ENCODE measurements at regions not wholly inside any gene's neighbourhood (a gene's known extent, or its start where the extent isn't known, plus 50 kb on each side); places are given as distances from the start of the nearest gene placed in this dataset.

DNA sequence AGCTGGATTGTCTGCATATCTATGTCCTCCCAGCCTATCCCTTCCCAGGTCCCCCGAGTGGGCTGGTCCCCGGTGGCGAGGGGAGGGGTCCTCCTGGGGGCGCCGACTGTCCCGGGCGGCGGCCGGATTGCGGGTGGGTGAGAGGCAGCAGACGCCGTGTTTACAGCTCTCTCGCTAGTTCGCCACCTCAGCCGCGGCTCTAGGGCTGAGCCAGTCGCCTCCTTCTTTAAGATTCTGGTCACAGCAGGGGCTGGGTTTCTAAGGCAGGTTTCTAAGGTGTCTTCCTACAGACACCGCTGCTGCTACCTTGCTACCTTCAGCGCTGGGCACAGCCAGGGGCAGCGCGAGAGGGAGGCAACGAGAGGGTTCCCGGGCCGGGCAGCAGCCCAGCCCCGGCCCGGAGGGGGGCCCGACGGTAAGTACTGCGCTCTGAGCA lies 57.2 kb downstream of the FRMPD3 start:
- CTCF ChIA-PET (ENCODE audit: unreplicated experiment), result no interaction called here
- Histone ChIP-seq H3K4me2 (ENCODE audit: low read length) (no peak overlapping the region), H4K20me1 (ENCODE audit: insufficient read depth, low read length) (no peaks in the 10 kb centered on the region), H3K9me3 (ENCODE audit: low read length) (no peaks in the 10 kb centered on the region), H3K79me2 (ENCODE audit: insufficient read depth, low read depth, low read length) (no peaks in the 10 kb centered on the region), H3K4me1 (ENCODE audit: insufficient read depth, low read length, poor library complexity, severe bottlenecking) (peaks cover 5% of the 10 kb centered on the region), H3K27ac (ENCODE audit: low read depth, low read length, poor library complexity, severe bottlenecking) (no peak overlapping the region), H2AFZ (ENCODE audit: low read length) (no peak overlapping the region), H3K9me2 (ENCODE audit: insufficient read depth, low read length) (no peaks in the 10 kb centered on the region), H3K4me3 (ENCODE audit: low read depth, low read length, poor library complexity, severe bottlenecking) (no peak overlapping the region), H3K36me3 (ENCODE audit: insufficient read depth, low read length) (no peaks in the 10 kb centered on the region)
- no peak for DNase-seq (ENCODE audit: low spot score)
- POLR2A ChIA-PET, result no interaction called here
- TF ChIP-seq EZH2phosphoT487 (IDR thresholded peaks at IDR 0.05; ENCODE audit: borderline replicate concordance, low read depth, low read length), result no peak
- TF ChIP-seq, protein P1, sequence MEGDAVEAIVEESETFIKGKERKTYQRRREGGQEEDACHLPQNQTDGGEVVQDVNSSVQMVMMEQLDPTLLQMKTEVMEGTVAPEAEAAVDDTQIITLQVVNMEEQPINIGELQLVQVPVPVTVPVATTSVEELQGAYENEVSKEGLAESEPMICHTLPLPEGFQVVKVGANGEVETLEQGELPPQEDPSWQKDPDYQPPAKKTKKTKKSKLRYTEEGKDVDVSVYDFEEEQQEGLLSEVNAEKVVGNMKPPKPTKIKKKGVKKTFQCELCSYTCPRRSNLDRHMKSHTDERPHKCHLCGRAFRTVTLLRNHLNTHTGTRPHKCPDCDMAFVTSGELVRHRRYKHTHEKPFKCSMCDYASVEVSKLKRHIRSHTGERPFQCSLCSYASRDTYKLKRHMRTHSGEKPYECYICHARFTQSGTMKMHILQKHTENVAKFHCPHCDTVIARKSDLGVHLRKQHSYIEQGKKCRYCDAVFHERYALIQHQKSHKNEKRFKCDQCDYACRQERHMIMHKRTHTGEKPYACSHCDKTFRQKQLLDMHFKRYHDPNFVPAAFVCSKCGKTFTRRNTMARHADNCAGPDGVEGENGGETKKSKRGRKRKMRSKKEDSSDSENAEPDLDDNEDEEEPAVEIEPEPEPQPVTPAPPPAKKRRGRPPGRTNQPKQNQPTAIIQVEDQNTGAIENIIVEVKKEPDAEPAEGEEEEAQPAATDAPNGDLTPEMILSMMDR (conservative IDR thresholded peaks at IDR 0.05; ENCODE audit: low read length), result no peak
- BruUV-seq (replicated peaks), result no TSS peak
- intact Hi-C loops (cut with micrococcal nuclease; ENCODE audit: unreplicated experiment), result no loop called here

DNA sequence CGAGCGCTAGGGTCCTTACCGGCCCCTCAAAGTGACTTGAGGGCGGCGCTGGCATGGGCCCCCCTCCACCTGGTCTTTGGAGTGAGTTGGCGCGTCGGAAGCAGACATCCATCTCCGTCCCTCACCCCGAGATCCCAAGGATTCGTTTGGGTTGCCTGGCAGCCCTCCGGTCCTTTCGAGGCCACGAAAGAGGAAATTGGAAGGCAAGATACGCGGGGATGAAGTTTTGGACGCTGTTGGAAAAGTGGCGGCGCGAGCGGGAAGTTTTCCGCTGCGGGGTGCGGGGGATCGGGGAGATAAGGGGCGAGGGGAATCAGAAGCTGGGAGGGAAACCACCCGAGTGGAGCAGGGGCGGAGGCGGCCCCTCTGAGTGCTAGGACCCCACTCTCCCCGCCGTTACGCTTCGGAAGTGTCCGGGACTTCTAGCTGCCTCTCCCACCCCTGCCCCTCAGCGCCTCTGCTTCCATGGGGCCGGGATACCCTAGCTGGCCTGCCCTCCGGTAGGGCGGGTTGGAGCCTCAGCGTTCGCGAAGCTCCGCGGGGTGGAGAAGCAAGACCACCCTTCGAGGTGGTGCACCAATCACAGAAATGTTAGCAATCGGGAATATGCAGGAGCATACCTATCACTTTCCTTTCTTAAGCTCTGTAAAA lies 57.8 kb downstream of the FRMPD3 start:
- no peak for DNase-seq (ENCODE audit: low spot score)
- CTCF ChIA-PET (ENCODE audit: unreplicated experiment), result no interaction called here
- H3K4me1 ChIP-seq (ENCODE audit: insufficient read depth, low read length, poor library complexity, severe bottlenecking), result peaks cover 5% of the 10 kb centered on the region
- no peaks in the 10 kb centered on the region for H3K9me3 ChIP-seq (ENCODE audit: low read length)
- H3K79me2 ChIP-seq (ENCODE audit: insufficient read depth, low read depth, low read length), result no peaks in the 10 kb centered on the region
- no TSS peak for BruUV-seq (replicated peaks)
- H3K4me2 ChIP-seq (ENCODE audit: low read length), result no peak overlapping the region
- H3K27ac ChIP-seq (ENCODE audit: low read depth, low read length, poor library complexity, severe bottlenecking), result no peak overlapping the region
- no peaks in the 10 kb centered on the region for H3K36me3 ChIP-seq (ENCODE audit: insufficient read depth, low read length)
- intact Hi-C loops (cut with micrococcal nuclease; ENCODE audit: unreplicated experiment), result no loop called here
- no peak overlapping the region for H2AFZ ChIP-seq (ENCODE audit: low read length)
- H4K20me1 ChIP-seq (ENCODE audit: insufficient read depth, low read length), result no peaks in the 10 kb centered on the region
- no peak for TF ChIP-seq EZH2phosphoT487 (IDR thresholded peaks at IDR 0.05; ENCODE audit: borderline replicate concordance, low read depth, low read length)
- TF ChIP-seq, protein P1 (conservative IDR thresholded peaks at IDR 0.05; ENCODE audit: low read length), result no peak
- H3K9me2 ChIP-seq (ENCODE audit: insufficient read depth, low read length), result no peaks in the 10 kb centered on the region
- H3K4me3 ChIP-seq (ENCODE audit: low read depth, low read length, poor library complexity, severe bottlenecking), result no peak overlapping the region
- POLR2A ChIA-PET, result no interaction called here

DNA sequence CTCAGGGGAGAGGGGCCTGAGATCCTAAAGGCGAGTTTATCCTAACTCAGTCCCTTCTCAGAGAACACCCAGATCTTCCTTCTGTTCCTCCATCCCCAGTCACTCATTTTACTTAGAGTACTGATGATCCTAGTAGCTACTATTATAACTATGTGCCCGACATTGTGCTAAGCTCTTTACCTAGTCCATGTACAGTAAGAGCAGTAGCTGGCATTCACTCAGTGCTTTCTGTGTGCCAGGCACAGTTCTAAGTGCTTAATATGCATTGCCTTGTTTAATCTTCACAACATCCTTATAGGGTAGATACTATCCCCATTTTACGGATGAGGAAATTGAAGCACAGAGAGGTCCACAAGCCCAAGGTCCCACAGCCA lies 58.3 kb downstream of the FRMPD3 start:
- no peaks in the 10 kb centered on the region for H4K20me1 ChIP-seq (ENCODE audit: insufficient read depth, low read length)
- H3K9me2 ChIP-seq (ENCODE audit: insufficient read depth, low read length), result no peaks in the 10 kb centered on the region
- TF ChIP-seq EZH2phosphoT487 (IDR thresholded peaks at IDR 0.05; ENCODE audit: borderline replicate concordance, low read depth, low read length), result no peak
- TF ChIP-seq, protein P1 (conservative IDR thresholded peaks at IDR 0.05; ENCODE audit: low read length), result no peak
- CTCF ChIA-PET (ENCODE audit: unreplicated experiment), result interaction anchor here (0.6 kb wide), 1 partner anchor 28 kb away, joined by 3 read pairs; no protein-coding TSS in a partner anchor
- BruUV-seq (replicated peaks), result no TSS peak
- no peak overlapping the region for H3K27ac ChIP-seq (ENCODE audit: low read depth, low read length, poor library complexity, severe bottlenecking)
- H3K9me3 ChIP-seq (ENCODE audit: low read length), result no peaks in the 10 kb centered on the region
- H2AFZ ChIP-seq (ENCODE audit: low read length), result no peak overlapping the region
- intact Hi-C loops (cut with micrococcal nuclease; ENCODE audit: unreplicated experiment), result no loop called here
- no peak overlapping the region for H3K4me3 ChIP-seq (ENCODE audit: low read depth, low read length, poor library complexity, severe bottlenecking)
- H3K36me3 ChIP-seq (ENCODE audit: insufficient read depth, low read length), result no peaks in the 10 kb centered on the region
- peaks cover 5% of the 10 kb centered on the region for H3K4me1 ChIP-seq (ENCODE audit: insufficient read depth, low read length, poor library complexity, severe bottlenecking)
- POLR2A ChIA-PET, result no interaction called here
- DNase-seq (ENCODE audit: low spot score), result no peak
- H3K4me2 ChIP-seq (ENCODE audit: low read length), result no peak overlapping the region
- no peaks in the 10 kb centered on the region for H3K79me2 ChIP-seq (ENCODE audit: insufficient read depth, low read depth, low read length)
